NCI-H69 (cell line): ENCODE measurements at regions not wholly inside any gene's neighbourhood (a gene's known extent, or its start where the extent isn't known, plus 50 kb on each side); places are given as distances from the start of the nearest gene placed in this dataset.
"Not testable (repeated sequence)": the region's sequence is repeated elsewhere in the genome, so short reads cannot be mapped to it uniquely, and the experiment has no call there.

ENCODE experiments used
- DNase-seq: peaks from one replicate; lab custom pipeline; 2025; lab: John Stamatoyannopoulos, UW

- DNase-seq, result no peak
Measured at GRCh38 chr13:54705738-54706137, 1677.1 kb downstream of the OLFM4 start.

GRCh38 chr13:54706336-54706735 is 1677.7 kb downstream of the OLFM4 start:
- DNase-seq, result no peak

- no peak for DNase-seq
Measured at GRCh38 chr13:54709546-54709945, 1680.9 kb downstream of the OLFM4 start.

- DNase-seq, result peak; percentile 35
Measured at GRCh38 chr13:54733639-54734038, 1705.0 kb downstream of the OLFM4 start.

GRCh38 chr13:54737211-54737610 is 1708.6 kb downstream of the OLFM4 start:
- DNase-seq, result not testable (repeated sequence)

- DNase-seq, result peak; percentile 87
Measured at GRCh38 chr13:54742984-54743383, 1714.4 kb downstream of the OLFM4 start.

- no peak for DNase-seq
Measured at GRCh38 chr13:54744747-54745146, 1716.1 kb downstream of the OLFM4 start.

- DNase-seq, result peak; percentile 68
Measured at GRCh38 chr13:54750521-54750920, 1721.9 kb downstream of the OLFM4 start.

- DNase-seq, result no peak
Measured at GRCh38 chr13:54758795-54759194, 1730.2 kb downstream of the OLFM4 start.

GRCh38 chr13:54768214-54768613 is 1739.6 kb downstream of the OLFM4 start:
- DNase-seq, result no peak

- no peak for DNase-seq
Measured at GRCh38 chr13:54775501-54776191, 1747.0 kb downstream of the OLFM4 start.

GRCh38 chr13:54787754-54788153 is 1759.1 kb downstream of the OLFM4 start:
- no peak for DNase-seq

GRCh38 chr13:54799621-54800226 is 1771.1 kb downstream of the OLFM4 start:
- DNase-seq, result no peak

GRCh38 chr13:54802226-54802625 is 1773.6 kb downstream of the OLFM4 start:
- no peak for DNase-seq

GRCh38 chr13:54805743-54806142 is 1777.1 kb downstream of the OLFM4 start:
- no peak for DNase-seq

GRCh38 chr13:54821938-54822470 is 1793.4 kb downstream of the OLFM4 start:
- DNase-seq, result peak; percentile 84

GRCh38 chr13:54829391-54830068 is 1800.9 kb downstream of the OLFM4 start:
- DNase-seq, result not testable (repeated sequence)

- DNase-seq, result no peak
Measured at GRCh38 chr13:54836273-54836672, 1807.7 kb downstream of the OLFM4 start.

- DNase-seq, result no peak
Measured at GRCh38 chr13:54841682-54842081, 1813.1 kb downstream of the OLFM4 start.

- peak; percentile 66 for DNase-seq
Measured at GRCh38 chr13:54845351-54845965, 1816.8 kb downstream of the OLFM4 start.

- peak; percentile 41 for DNase-seq
Measured at GRCh38 chr13:54852831-54853230, 1824.2 kb downstream of the OLFM4 start.

- DNase-seq, result no peak
Measured at GRCh38 chr13:54859827-54860226, 1831.2 kb downstream of the OLFM4 start.
